A673 (cell line): ENCODE measurements at regions not wholly inside any gene's neighbourhood (a gene's known extent, or its start where the extent isn't known, plus 50 kb on each side); places are given as distances from the start of the nearest gene placed in this dataset.

Source experiments
- BruUV-seq: library from RNA; stranded (reverse); fragments of 400-500 nt; replicated peaks from 2 replicates; lab custom pipeline; 2021; lab: Mats Ljungman, UMichigan
- CTCF ChIA-PET: fragments of 300-600 bp; sonication (Branson Sonifier 250); formaldehyde crosslinking; loops from one replicate; lab custom pipeline; 2022; ENCODE audit warnings: antibody characterized with exemption; lab: Charles Lee
- POLR2A ChIA-PET: fragments of 300-600 bp; sonication (Branson Sonifier 250); formaldehyde crosslinking; loops from one replicate; lab custom pipeline; 2022; ENCODE audit warnings: antibody characterized with exemption; ENCODE audit not compliant: low non-redundant PET; lab: Charles Lee
- DNase-seq: peaks from one replicate; pipeline ENCODE4 v3.0.0-alpha.2; 2015; ENCODE audit warnings: low spot score
- H3K27ac ChIP-seq: fragments of 200-600 bp; sonication (generic); 2 replicates; pipeline ENCODE4 v1.5.1; 2016; ENCODE audit warnings: mixed run types, low read depth, mild to moderate bottlenecking, mixed read lengths, antibody characterized with exemption, low read length; ENCODE audit not compliant: poor library complexity, severe bottlenecking
- H3K27me3 ChIP-seq: fragments of 200-600 bp; sonication (generic); replicated peaks from 2 replicates; pipeline ENCODE4 v1.6.1; 2017; ENCODE audit warnings: mixed run types, low read depth, mild to moderate bottlenecking, mixed read lengths, antibody characterized with exemption, low read length; ENCODE audit not compliant: insufficient read depth, poor library complexity
- H3K36me3 ChIP-seq: fragments of 200-600 bp; sonication (generic); 2 replicates; pipeline ENCODE4 v1.6.1; 2016; ENCODE audit warnings: mixed run types, mild to moderate bottlenecking, mixed read lengths, antibody characterized with exemption, low read length; ENCODE audit not compliant: insufficient read depth, poor library complexity, severe bottlenecking
- H3K4me1 ChIP-seq: fragments of 200-600 bp; sonication (generic); 2 replicates; pipeline ENCODE4 v1.6.1; 2017; ENCODE audit warnings: mixed run types, mild to moderate bottlenecking, mixed read lengths, antibody characterized with exemption, low read length; ENCODE audit not compliant: insufficient read depth, poor library complexity, severe bottlenecking
- H3K4me3 ChIP-seq: fragments of 200-600 bp; sonication (generic); 2 replicates; pipeline ENCODE4 v1.5.1; 2016; ENCODE audit warnings: low read depth, mixed run types, mild to moderate bottlenecking, mixed read lengths, low read length; ENCODE audit not compliant: poor library complexity, severe bottlenecking
- H3K9me3 ChIP-seq: fragments of 200-600 bp; sonication (generic); 2 replicates; pipeline ENCODE4 v1.6.1; 2016; ENCODE audit warnings: mixed run types, low read depth, mild to moderate bottlenecking, mixed read lengths, antibody characterized with exemption, low read length; ENCODE audit not compliant: poor library complexity, severe bottlenecking
- CTCF ChIP-seq: fragments of 300-800, 200-600 bp; sonication (generic); conservative IDR thresholded peaks from 2 replicates; pipeline ENCODE4 v1.5.1; 2017; ENCODE audit warnings: low read depth, mild to moderate bottlenecking, antibody characterized with exemption, low read length, moderate library complexity, mixed read lengths
- EZH2 ChIP-seq: fragments of 200-600 bp; sonication (generic); IDR thresholded peaks from 2 replicates; pipeline ENCODE4 v1.6.1; 2017; ENCODE audit warnings: borderline replicate concordance, low read depth, mild to moderate bottlenecking, mixed read lengths, antibody characterized with exemption, low read length; ENCODE audit not compliant: poor library complexity, severe bottlenecking
- intact Hi-C: fragments of 100-400 bp; cut with micrococcal nuclease; formaldehyde crosslinking; loops from one replicate; pipeline ENCODE4 v1.10.0; 2022; ENCODE audit not compliant: unreplicated experiment

- Histone ChIP-seq H3K27ac (no peak overlapping the region), H3K4me1 (no peaks in the 10 kb centered on the region), H3K27me3 (no peaks in the 10 kb centered on the region), H3K4me3 (no peak overlapping the region), H3K36me3 (no peaks in the 10 kb centered on the region), H3K9me3 (no peaks in the 10 kb centered on the region)
- DNase-seq = no peak
- intact Hi-C loops = no loop called here
- ChIA-PET CTCF (interaction anchor here (0.5 kb wide), 1 partner anchor 804 kb away, joined by 5 read pairs; no protein-coding TSS in a partner anchor), POLR2A (no interaction called here)
- BruUV-seq = no TSS peak
- TF ChIP-seq CTCF (no peak), EZH2 (no peak)
Measured at GRCh38 chr2:104487366-104487765, 366.5 kb upstream of the POU3F3 start.

- no peak overlapping the region for H3K4me3 ChIP-seq
- H3K4me1 ChIP-seq = no peaks in the 10 kb centered on the region
- H3K27me3 ChIP-seq = no peaks in the 10 kb centered on the region
- intact Hi-C loops = no loop called here
- H3K9me3 ChIP-seq = no peaks in the 10 kb centered on the region
- no peak overlapping the region for H3K27ac ChIP-seq
- ChIA-PET CTCF (no interaction called here), POLR2A (no interaction called here)
- no peak for DNase-seq
- BruUV-seq = no TSS peak
- H3K36me3 ChIP-seq = no peaks in the 10 kb centered on the region
- TF ChIP-seq CTCF (no peak), EZH2 (no peak)
Measured at GRCh38 chr2:104493698-104494097, 360.2 kb upstream of the POU3F3 start.

- BruUV-seq = no TSS peak
- no peak for TF ChIP-seq CTCF
- TF ChIP-seq EZH2 = no peak
- intact Hi-C loops = no loop called here
- Histone ChIP-seq H3K4me1 (no peaks in the 10 kb centered on the region), H3K27ac (no peak overlapping the region), H3K9me3 (no peaks in the 10 kb centered on the region), H3K4me3 (no peak overlapping the region), H3K36me3 (no peaks in the 10 kb centered on the region), H3K27me3 (no peaks in the 10 kb centered on the region)
- POLR2A ChIA-PET = no interaction called here
- no peak for DNase-seq
- CTCF ChIA-PET = no interaction called here
Measured at GRCh38 chr2:104501342-104501741, 352.6 kb upstream of the POU3F3 start.
